CD4-positive, alpha-beta memory T cell (primary cell): ENCODE measurements at regions not wholly inside any gene's neighbourhood (a gene's known extent, or its start where the extent isn't known, plus 50 kb on each side); places are given as distances from the start of the nearest gene placed in this dataset.

Experiments used
- CTCF ChIA-PET: fragments of 350-600 bp; sonication (Branson Sonifier 250); formaldehyde crosslinking; loops from one replicate; lab custom pipeline; 2021; ENCODE audit warnings: inconsistent platforms; ENCODE audit not compliant: partially characterized antibody; lab: Charles Lee
- POLR2A ChIA-PET: fragments of 350-600 bp; sonication (Branson Sonifier 250); formaldehyde crosslinking; loops from one replicate; lab custom pipeline; 2021; ENCODE audit not compliant: partially characterized antibody; lab: Charles Lee
- DNase-seq, 5 donors: peaks; one replicate each; pipeline versions ENCODE4 v3.0.0 to v3.0.0-alpha.2; 2020 to 2022; ENCODE audit warnings: mixed read lengths in 1 of 5
- H3K27ac ChIP-seq: one replicate; pipeline ENCODE4 v1.7.0; 2013; ENCODE audit warnings: low read depth, low read length
- H3K27me3 ChIP-seq: 2 replicates; pipeline ENCODE4 v1.7.0; 2013; ENCODE audit warnings: mild to moderate bottlenecking, low read length, moderate library complexity; ENCODE audit not compliant: insufficient read depth
- H3K36me3 ChIP-seq: 2 replicates; pipeline ENCODE4 v1.7.0; 2013; ENCODE audit warnings: mild to moderate bottlenecking, low read length, moderate library complexity; ENCODE audit not compliant: insufficient read depth
- H3K4me1 ChIP-seq: 2 replicates; pipeline ENCODE4 v1.7.0; 2013; ENCODE audit warnings: mild to moderate bottlenecking, low read length, moderate library complexity; ENCODE audit not compliant: insufficient read depth
- H3K4me3 ChIP-seq, 2 donors: one replicate each; pipeline ENCODE4 v1.7.0; 2013; ENCODE audit warnings: low read length in 2 of 2, mild to moderate bottlenecking in 1 of 2
- H3K9me3 ChIP-seq, 2 donors: one replicate each; pipeline ENCODE4 v1.7.0; 2013; ENCODE audit warnings: low read length in 2 of 2, control low read depth in 1 of 2; ENCODE audit not compliant: control insufficient read depth in 1 of 2
- H3K27ac Mint-ChIP-seq, 7 donors: one replicate each; pipeline ENCODE4 v1.8.0; 2020 to 2021; ENCODE audit warnings: mixed read lengths in 7 of 7, mild to moderate bottlenecking in 6 of 7, inconsistent platforms in 3 of 7, moderate library complexity in 3 of 7
- H3K27me3 Mint-ChIP-seq, 2 donors: one replicate each; pipeline ENCODE4 v1.8.0; 2020 to 2021; ENCODE audit warnings: mixed read lengths in 2 of 2
- H3K36me3 Mint-ChIP-seq, 2 donors: one replicate each; pipeline ENCODE4 v1.8.0; 2020 to 2021; ENCODE audit warnings: mixed read lengths in 2 of 2, inconsistent platforms in 1 of 2, mild to moderate bottlenecking in 1 of 2
- H3K4me1 Mint-ChIP-seq, 4 donors: one replicate each; pipeline ENCODE4 v1.8.0; 2020 to 2021; ENCODE audit warnings: mixed read lengths in 4 of 4, mild to moderate bottlenecking in 1 of 4
- H3K4me3 Mint-ChIP-seq, 8 donors: one replicate each; pipeline ENCODE4 v1.8.0; 2020 to 2021; ENCODE audit warnings: mixed read lengths in 8 of 8, mild to moderate bottlenecking in 7 of 8, moderate library complexity in 6 of 8, inconsistent platforms in 3 of 8
- H3K9me3 Mint-ChIP-seq, 8 donors: one replicate each; pipeline ENCODE4 v1.8.0; 2020 to 2021; ENCODE audit warnings: mixed read lengths in 8 of 8, mild to moderate bottlenecking in 5 of 8, inconsistent platforms in 3 of 8, moderate library complexity in 1 of 8
- intact Hi-C: fragments of 100-400 bp; cut with micrococcal nuclease; formaldehyde crosslinking; loops from one replicate; pipeline ENCODE4 v1.15.1; 2023
- microRNA-seq: library from miRNA; unstranded; fragments of <30 nt; microRNA quantifications from one replicate; pipeline ENCODE4 v1.2.0, GENCODE V29; 2021; ENCODE audit warnings: borderline replicate concordance, borderline number of aligned reads, borderline microRNAs expressed, mixed read lengths

DNA sequence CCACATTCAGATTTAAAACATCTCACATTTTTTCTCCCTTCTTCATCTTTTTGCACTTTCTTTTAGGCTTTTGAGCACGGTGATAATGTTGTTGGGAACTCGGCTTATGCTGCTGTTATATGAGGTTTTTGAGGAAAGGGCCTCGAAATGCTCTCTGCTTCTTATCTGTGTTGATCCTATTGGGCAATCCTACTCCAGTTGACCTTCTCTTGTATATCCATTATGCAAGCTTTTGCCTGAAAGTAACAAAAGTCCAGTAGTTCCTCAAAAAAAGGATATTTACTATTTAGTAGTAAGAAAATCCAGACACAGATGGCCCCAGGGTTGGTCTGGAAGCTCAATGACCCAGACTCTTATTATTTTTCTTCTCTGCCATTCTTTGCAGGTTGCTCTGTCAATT is 57.7 kb upstream of the SPANXB1 start:
- intact Hi-C loops: no loop called here
- H3K9me3 ChIP-seq: no peaks in the 10 kb centered on the region
- Mint-ChIP-seq H3K4me3 (no peak overlapping the region), H3K27me3 (no peaks in the 10 kb centered on the region), H3K4me1 (no peaks in the 10 kb centered on the region), H3K9me3 (no peaks in the 10 kb centered on the region), H3K27ac (no peak overlapping the region), H3K36me3 (no peaks in the 10 kb centered on the region)
- POLR2A ChIA-PET: no interaction called here
- no peaks in the 10 kb centered on the region for H3K27me3 ChIP-seq
- H3K27ac ChIP-seq: no peak overlapping the region
- H3K36me3 ChIP-seq: no peaks in the 10 kb centered on the region
- no peaks in the 10 kb centered on the region for H3K4me1 ChIP-seq
- H3K4me3 ChIP-seq: no peak overlapping the region
- CTCF ChIA-PET: no interaction called here
- no peak for DNase-seq

DNA sequence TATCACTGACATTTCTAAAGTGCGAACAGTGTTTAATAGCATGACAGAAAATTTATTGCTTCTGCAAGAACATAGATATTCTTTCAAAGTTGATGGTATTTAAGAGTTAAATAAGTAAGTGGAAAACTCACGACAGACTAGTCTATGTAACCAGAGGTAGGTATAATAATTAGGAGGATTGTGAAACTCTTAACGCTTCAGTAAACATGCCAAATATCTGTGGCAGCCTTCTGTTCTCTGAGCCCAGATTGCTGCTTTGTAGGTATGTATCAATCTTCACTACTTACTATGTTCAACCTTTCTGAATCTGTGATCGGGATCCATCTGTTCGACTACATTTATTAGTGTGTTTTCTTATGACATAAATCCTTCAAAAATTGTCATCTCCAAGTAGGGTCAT is 53.6 kb upstream of the SPANXB1 start:
- no peak for DNase-seq
- Mint-ChIP-seq H3K27ac (no peak overlapping the region), H3K9me3 (no peaks in the 10 kb centered on the region), H3K36me3 (no peaks in the 10 kb centered on the region), H3K27me3 (no peaks in the 10 kb centered on the region), H3K4me1 (no peaks in the 10 kb centered on the region), H3K4me3 (no peak overlapping the region)
- intact Hi-C loops: no loop called here
- no peaks in the 10 kb centered on the region for H3K27me3 ChIP-seq
- ChIA-PET CTCF (no interaction called here), POLR2A (no interaction called here)
- H3K27ac ChIP-seq: no peak overlapping the region
- H3K4me3 ChIP-seq: no peak overlapping the region
- H3K4me1 ChIP-seq: no peaks in the 10 kb centered on the region
- no peaks in the 10 kb centered on the region for H3K36me3 ChIP-seq
- H3K9me3 ChIP-seq: no peaks in the 10 kb centered on the region

GRCh38 chrX:140949233-140949632 is 53.2 kb upstream of the SPANXB1 start:
- H3K4me3 ChIP-seq: no peak overlapping the region
- no peak overlapping the region for H3K27ac ChIP-seq
- no peak for DNase-seq
- no peaks in the 10 kb centered on the region for H3K9me3 Mint-ChIP-seq
- no peaks in the 10 kb centered on the region for H3K27me3 Mint-ChIP-seq
- H3K36me3 ChIP-seq: no peaks in the 10 kb centered on the region
- intact Hi-C loops: no loop called here
- no peaks in the 10 kb centered on the region for H3K27me3 ChIP-seq
- ChIA-PET POLR2A (no interaction called here), CTCF (no interaction called here)
- no peak overlapping the region for H3K27ac Mint-ChIP-seq
- no peak overlapping the region for H3K4me3 Mint-ChIP-seq
- H3K4me1 ChIP-seq: no peaks in the 10 kb centered on the region
- no peaks in the 10 kb centered on the region for H3K4me1 Mint-ChIP-seq
- H3K36me3 Mint-ChIP-seq: no peaks in the 10 kb centered on the region
- no peaks in the 10 kb centered on the region for H3K9me3 ChIP-seq

Small RNA genes lying in the stretch of these regions (microRNA-seq; reads per million reads assigned to microRNA genes)
- gene MIR320D2: 1.7 reads per million
